ENCODE measurements at regions not wholly inside any gene's neighbourhood (a gene's known extent, or its start where the extent isn't known, plus 50 kb on each side); places are given as distances from the start of the nearest gene placed in this dataset.

DNA sequence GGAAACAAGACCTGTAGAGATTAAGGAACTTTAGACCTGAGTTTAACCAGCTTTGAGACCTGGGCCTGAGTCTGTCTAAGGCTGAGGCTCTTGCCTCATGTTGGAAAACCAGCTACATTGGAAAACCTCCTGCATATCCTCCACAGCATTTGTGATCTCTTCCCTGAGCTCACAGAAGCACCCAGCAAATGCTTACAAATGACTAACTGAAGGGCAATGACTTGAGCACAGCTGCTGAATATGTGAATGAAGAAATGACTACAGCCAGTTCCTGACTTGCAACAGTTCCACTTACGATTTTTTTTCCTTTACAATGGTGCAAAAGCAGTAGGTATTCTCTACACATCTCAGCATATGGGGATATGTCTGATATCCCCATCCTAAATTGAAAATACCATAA is 112.4 kb upstream of the RREB1 start:
- Histone ChIP-seq H4K20me1 (ENCODE audit: insufficient read depth, low read length) (no peaks in the 10 kb centered on the region), H3K27me3 (ENCODE audit: insufficient read depth, low read length) (0 out of 2 replicates have a peak, but pooled peaks cover 3% of the 10 kb centered on the region), H3K4me1 (ENCODE audit: insufficient read depth, low read length, severe bottlenecking) (no peaks in the 10 kb centered on the region), H2AFZ (ENCODE audit: low read length) (no peak overlapping the region), H3K4me2 (ENCODE audit: low read length) (no peak overlapping the region), H3K4me3 (ENCODE audit: low read depth, low read length, poor library complexity, severe bottlenecking) (no peak overlapping the region), H3K9ac (ENCODE audit: low read length) (no peak overlapping the region), H3K79me2 (ENCODE audit: insufficient read depth, low read length) (no peaks in the 10 kb centered on the region), H3K36me3 (ENCODE audit: insufficient read depth, low read length) (no peaks in the 10 kb centered on the region), H3K9me3 (ENCODE audit: low read length) (no peaks in the 10 kb centered on the region), H3F3A (ENCODE audit: insufficient read depth, low read length) (no peaks in the 10 kb centered on the region), H3K9me2 (ENCODE audit: low read depth, low read length) (no peaks in the 10 kb centered on the region), H3K27ac (ENCODE audit: low read depth, low read length, poor library complexity, severe bottlenecking) (no peak overlapping the region)
- TF ChIP-seq, protein P1, sequence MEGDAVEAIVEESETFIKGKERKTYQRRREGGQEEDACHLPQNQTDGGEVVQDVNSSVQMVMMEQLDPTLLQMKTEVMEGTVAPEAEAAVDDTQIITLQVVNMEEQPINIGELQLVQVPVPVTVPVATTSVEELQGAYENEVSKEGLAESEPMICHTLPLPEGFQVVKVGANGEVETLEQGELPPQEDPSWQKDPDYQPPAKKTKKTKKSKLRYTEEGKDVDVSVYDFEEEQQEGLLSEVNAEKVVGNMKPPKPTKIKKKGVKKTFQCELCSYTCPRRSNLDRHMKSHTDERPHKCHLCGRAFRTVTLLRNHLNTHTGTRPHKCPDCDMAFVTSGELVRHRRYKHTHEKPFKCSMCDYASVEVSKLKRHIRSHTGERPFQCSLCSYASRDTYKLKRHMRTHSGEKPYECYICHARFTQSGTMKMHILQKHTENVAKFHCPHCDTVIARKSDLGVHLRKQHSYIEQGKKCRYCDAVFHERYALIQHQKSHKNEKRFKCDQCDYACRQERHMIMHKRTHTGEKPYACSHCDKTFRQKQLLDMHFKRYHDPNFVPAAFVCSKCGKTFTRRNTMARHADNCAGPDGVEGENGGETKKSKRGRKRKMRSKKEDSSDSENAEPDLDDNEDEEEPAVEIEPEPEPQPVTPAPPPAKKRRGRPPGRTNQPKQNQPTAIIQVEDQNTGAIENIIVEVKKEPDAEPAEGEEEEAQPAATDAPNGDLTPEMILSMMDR (IDR thresholded peaks at IDR 0.05; ENCODE audit: low read length): no peak
- no peak for TF ChIP-seq EZH2 (IDR thresholded peaks at IDR 0.05; ENCODE audit: borderline replicate concordance, low read length)

DNA sequence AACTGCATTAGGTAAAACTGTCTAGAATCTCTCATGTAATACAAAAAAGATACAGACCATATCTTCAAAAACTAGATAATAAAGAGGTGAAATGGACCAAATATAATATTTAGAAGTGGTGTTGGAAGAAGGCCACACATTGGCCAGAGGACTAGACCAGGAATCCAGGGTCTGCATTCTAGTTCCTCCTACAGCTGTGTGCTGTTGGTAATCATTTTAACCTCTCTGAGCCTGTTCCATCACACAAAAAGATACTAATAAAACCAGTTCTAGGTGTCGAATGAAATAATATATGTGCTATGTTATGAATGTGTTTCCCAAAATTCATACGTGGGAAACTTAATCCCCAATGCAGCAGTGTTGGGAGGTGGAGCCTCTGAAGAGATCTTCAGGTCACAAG is 111.6 kb upstream of the RREB1 start:
- no peaks in the 10 kb centered on the region for H3F3A ChIP-seq (ENCODE audit: insufficient read depth, low read length)
- H3K4me2 ChIP-seq (ENCODE audit: low read length): no peak overlapping the region
- H3K9me2 ChIP-seq (ENCODE audit: low read depth, low read length): no peaks in the 10 kb centered on the region
- H3K9me3 ChIP-seq (ENCODE audit: low read length): no peaks in the 10 kb centered on the region
- no peak overlapping the region for H3K9ac ChIP-seq (ENCODE audit: low read length)
- H3K4me3 ChIP-seq (ENCODE audit: low read depth, low read length, poor library complexity, severe bottlenecking): no peak overlapping the region
- no peaks in the 10 kb centered on the region for H3K36me3 ChIP-seq (ENCODE audit: insufficient read depth, low read length)
- H3K79me2 ChIP-seq (ENCODE audit: insufficient read depth, low read length): no peaks in the 10 kb centered on the region
- no peak overlapping the region for H2AFZ ChIP-seq (ENCODE audit: low read length)
- no peak overlapping the region for H3K27ac ChIP-seq (ENCODE audit: low read depth, low read length, poor library complexity, severe bottlenecking)
- 0 out of 2 replicates have a peak, but pooled peaks cover 3% of the 10 kb centered on the region for H3K27me3 ChIP-seq (ENCODE audit: insufficient read depth, low read length)
- no peaks in the 10 kb centered on the region for H3K4me1 ChIP-seq (ENCODE audit: insufficient read depth, low read length, severe bottlenecking)
- no peak for TF ChIP-seq EZH2 (IDR thresholded peaks at IDR 0.05; ENCODE audit: borderline replicate concordance, low read length)
- TF ChIP-seq, protein P1 (IDR thresholded peaks at IDR 0.05; ENCODE audit: low read length): no peak
- H4K20me1 ChIP-seq (ENCODE audit: insufficient read depth, low read length): no peaks in the 10 kb centered on the region

DNA sequence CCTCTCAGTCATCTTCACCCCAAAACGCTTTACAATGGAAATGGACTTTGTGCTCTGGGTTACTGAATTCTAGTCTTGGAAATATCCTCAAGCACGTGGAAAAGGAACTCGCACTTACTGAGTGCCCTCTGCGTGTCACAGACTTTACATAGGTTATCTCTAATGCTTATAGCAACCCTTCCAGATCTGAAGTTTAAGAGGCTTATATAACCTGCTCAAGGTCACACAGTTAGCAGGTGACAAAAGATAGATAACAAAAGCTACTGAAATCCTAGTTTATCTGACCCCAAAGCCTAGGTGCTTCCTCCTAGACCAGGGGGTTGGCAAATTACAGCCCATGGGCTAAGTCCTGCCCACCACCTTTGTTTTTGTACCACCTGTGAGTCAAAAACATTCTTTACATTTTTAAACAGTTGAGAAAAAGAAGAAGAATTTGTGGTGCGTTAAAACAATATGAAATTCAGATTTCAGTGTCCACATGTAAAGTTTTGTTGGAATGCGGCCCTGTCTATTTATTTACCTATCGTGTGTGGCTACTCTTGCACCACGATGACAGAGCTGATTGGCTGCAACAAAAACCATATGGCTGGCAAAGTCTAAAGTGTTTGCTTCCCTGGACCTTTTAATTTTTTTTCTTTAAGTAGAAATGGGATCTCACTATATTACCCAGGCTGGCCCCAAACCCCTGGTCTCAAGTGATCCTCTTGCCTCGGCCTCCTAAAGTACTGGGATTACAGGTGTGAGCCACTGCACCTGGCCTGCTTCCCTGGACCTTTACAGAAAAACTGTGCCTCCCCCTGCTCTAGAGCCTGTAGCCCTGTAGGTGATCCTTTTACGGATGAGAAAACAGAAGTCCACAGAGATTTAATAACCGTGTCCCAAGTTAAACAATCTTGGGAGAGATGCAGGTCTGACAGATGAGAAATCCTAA is 110.2 kb upstream of the RREB1 start:
- H3K9ac ChIP-seq (ENCODE audit: low read length): no peak overlapping the region
- no peaks in the 10 kb centered on the region for H3K79me2 ChIP-seq (ENCODE audit: insufficient read depth, low read length)
- no peaks in the 10 kb centered on the region for H3K36me3 ChIP-seq (ENCODE audit: insufficient read depth, low read length)
- TF ChIP-seq, protein P1 (IDR thresholded peaks at IDR 0.05; ENCODE audit: low read length): no peak
- no peak for TF ChIP-seq EZH2 (IDR thresholded peaks at IDR 0.05; ENCODE audit: borderline replicate concordance, low read length)
- no peaks in the 10 kb centered on the region for H3F3A ChIP-seq (ENCODE audit: insufficient read depth, low read length)
- no peak overlapping the region for H3K27ac ChIP-seq (ENCODE audit: low read depth, low read length, poor library complexity, severe bottlenecking)
- H3K4me3 ChIP-seq (ENCODE audit: low read depth, low read length, poor library complexity, severe bottlenecking): no peak overlapping the region
- 0 out of 2 replicates have a peak, but pooled peaks cover 3% of the 10 kb centered on the region for H3K27me3 ChIP-seq (ENCODE audit: insufficient read depth, low read length)
- no peaks in the 10 kb centered on the region for H3K4me1 ChIP-seq (ENCODE audit: insufficient read depth, low read length, severe bottlenecking)
- H3K9me2 ChIP-seq (ENCODE audit: low read depth, low read length): no peaks in the 10 kb centered on the region
- no peak overlapping the region for H2AFZ ChIP-seq (ENCODE audit: low read length)
- H3K9me3 ChIP-seq (ENCODE audit: low read length): no peaks in the 10 kb centered on the region
- no peak overlapping the region for H3K4me2 ChIP-seq (ENCODE audit: low read length)
- H4K20me1 ChIP-seq (ENCODE audit: insufficient read depth, low read length): no peaks in the 10 kb centered on the region
